HG02852 (cell line): ENCODE measurements at regions not wholly inside any gene's neighbourhood (a gene's known extent, or its start where the extent isn't known, plus 50 kb on each side); places are given as distances from the start of the nearest gene placed in this dataset.

Experiments
- ATAC-seq: cut with Tn5 transposase; IDR thresholded peaks from one replicate; pipeline ENCODE4 v1.9.1; 2021; ENCODE audit warnings: mild to moderate bottlenecking, moderate library complexity; ENCODE audit not compliant: unreplicated experiment

DNA sequence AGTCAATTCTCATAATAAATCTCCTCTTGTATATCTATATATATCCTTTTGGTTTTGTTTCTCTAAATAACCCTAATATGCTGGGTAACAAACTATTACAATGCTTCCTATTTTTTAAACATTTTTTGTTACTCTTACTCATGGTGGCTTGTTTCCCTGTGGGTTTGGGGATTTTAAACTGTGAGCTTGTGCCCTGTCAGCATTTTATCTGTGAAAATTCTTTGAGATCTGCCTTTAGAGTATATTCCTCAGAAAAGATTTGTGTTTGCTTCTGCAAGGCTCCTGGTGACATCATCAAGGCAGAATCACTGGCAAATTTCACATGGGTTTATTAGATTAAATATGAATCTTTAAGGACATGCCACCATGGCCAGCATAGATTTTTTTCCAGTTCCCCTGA, 273.6 kb downstream of the LRFN2 start:
- ATAC-seq = no peak

DNA sequence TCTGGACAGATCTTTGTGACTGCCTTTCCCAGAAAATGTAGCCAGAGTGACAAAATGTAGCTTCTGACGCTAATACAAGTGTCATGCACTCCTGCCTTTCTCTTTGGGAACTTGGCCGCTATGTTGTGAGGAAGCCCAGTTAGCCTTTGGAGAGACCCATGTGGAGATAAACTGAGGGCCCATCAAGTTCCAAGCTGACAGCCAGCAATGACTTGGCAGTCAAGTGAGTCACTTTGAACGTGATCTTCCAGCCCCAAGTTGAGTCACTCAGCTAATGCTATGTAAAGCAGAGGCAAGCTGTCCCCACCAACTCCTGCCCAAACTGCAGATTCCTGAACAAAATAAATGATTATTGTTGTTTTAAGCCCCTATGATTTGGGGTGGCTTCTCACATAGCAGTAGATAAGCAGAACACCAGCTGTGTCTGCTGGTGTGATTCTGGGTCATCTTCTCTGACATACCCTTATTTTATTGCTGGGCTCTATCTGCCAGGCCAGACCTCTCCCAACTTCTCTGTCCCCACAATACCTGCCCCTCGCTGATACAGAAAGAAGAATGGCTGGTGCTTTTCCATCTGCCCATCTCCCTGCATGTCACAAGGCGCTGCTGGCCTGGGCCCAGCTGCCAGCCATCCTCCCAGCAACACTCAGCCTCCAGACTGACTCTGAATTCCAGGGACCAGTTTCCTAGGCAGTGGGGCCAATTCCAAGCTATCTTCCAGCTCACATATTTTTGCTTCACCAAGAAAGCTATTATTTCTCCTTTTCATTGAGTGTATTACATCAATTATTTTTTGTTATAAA, 274.8 kb downstream of the LRFN2 start:
- ATAC-seq = no peak

DNA sequence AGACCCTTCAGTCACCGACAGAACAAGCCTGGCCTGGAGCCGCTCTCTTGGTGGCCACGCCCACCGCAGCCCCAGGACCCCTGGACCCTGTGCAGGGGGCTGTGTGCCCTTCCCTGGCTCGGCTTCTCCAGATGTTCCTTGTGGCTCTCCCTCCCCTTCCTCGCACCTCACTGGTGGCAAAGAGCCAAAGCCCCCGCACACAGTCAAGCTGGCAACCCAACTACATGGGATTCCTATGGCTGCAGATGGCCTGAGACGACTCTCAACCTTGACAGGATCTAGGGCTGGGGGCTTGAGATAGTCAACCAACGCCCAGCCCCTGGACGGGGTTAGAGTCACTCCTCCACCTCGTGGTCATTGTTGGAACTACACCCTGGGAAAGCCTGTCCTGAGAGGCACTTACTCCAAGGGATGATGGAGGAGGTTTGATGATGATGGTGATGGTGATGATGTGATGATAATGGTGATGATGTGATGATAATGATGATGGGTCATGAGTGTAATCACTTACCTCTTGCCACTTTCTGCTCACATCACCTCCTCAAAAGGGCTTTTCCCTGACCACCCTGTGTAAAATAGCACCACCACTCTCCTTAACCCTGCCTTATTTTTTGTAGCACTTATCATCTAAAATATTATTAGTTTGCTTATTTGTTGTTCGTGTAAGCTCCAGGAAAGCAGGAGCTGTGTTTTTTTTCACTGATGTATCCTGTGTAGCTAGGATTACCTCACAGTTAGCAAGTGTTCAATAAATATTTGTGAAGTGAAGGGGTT, 278.4 kb downstream of the LRFN2 start:
- peak; percentile 41 for ATAC-seq

DNA sequence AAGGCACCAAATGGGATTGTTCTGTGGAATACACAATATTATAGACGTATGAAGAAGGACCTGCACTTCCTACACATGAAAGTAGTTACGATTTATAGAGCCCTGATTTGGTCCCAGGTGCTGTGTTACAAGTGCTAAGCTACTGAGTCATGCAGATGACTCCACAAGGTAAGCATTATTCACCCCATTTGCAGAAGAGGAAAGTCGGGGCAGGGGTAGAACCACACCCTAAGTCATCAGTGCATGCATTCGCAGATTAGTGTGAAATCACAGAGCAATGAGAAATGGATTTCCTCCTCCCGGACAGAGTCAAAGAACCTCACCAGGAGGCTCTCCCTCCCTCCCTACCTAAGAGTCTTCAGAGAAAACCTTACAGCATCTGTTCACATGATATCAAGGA, 279.5 kb downstream of the LRFN2 start:
- no peak for ATAC-seq

DNA sequence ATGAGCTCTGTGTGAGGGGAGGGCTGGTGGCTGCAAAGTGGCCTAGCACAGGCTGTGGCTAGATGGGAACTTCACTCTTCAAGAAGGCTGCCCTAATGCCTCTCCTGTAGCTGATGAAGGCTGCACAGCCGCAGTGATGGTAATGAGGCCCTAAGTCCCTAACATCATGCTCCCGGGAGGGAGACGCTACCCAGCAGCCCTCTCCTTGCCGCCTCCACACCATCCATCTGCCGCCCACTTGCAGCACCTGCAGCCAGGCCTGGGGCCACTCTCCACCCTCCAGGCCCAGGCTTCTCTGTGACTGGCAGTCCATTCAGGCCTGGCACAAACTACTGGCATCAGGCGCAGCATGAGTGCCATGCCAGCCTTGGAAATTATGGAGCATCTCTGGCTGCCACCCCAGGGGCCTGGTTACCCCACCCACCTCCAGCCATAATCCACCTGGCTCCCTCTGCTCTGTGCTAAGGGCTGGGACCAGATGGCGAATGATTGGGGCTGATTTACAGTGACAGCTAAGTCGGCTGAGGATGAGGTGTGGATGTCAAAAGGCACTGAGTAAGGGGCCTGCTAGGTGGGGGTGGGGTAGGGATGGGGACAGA, 284.2 kb downstream of the LRFN2 start:
- no peak for ATAC-seq

DNA sequence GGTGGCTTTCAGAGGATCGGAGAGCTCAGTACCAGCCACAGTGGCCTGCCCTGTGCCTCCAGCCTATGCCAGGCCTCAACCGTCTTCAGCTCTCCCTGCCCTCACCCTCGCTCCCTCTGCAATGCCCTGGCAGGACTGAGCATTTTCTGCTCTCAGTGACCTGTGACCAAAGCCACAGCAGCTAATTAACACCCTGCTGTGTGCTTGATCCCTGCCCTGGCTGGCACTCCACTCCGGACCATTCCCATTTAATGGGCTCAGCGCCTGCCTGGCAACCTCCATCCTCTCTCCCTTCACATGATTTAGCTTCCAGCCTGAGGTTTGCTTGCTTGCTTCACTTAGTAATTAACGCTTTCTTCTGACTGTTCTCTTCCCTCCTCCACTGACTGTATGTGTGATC, 287.5 kb downstream of the LRFN2 start:
- ATAC-seq = no peak

DNA sequence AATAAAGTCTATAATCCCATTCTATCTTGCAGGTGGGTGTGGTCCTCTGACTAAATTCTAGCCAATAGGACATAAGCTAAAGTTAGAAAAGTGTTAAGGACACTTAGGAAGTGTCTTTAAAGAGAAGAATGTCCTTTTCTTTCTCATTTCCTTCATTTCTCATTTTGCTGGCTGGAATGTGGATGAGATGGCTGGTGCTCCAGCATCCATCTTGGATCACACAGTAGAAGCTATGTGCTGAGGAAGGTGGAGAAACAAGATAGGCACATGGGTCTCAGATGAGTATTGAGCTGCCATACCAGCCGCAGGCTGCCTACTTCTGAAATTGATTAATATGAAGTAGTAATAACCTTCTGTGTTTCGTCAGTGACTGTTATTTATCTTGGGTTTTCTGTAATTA, 289.0 kb downstream of the LRFN2 start:
- ATAC-seq = no peak

DNA sequence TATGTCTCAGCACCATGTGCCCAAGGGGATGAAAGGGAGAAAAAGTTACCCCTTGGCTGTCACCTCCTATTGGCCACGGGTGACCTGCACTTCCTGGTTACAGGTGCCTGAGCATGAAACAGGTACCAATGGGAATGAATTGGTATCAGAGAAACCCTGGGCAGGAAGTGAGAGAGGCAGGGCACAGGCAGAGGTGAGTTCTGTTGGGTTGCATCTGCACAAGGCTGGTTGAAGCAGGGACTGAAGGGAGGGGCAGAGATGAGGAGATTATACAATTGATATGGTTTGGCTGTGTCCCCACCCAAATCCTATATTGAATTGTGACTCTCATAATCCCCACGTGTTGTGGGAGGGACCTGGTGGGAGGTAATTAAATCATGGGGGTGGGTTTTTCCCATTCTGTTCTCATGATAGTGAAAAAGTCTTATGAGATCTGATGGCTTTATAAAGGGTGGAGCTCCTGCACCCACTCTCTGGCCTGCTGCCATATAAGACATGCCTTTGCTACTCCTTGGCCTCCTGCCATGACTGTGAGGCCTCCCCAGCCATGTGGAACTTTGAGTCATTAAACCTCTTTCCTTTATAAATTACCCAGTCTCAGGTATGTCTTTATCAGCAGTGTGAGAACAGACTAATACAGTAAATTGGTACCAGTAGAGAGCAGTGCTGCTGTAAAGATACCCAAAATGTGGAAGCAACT, 291.8 kb downstream of the LRFN2 start:
- no peak for ATAC-seq

DNA sequence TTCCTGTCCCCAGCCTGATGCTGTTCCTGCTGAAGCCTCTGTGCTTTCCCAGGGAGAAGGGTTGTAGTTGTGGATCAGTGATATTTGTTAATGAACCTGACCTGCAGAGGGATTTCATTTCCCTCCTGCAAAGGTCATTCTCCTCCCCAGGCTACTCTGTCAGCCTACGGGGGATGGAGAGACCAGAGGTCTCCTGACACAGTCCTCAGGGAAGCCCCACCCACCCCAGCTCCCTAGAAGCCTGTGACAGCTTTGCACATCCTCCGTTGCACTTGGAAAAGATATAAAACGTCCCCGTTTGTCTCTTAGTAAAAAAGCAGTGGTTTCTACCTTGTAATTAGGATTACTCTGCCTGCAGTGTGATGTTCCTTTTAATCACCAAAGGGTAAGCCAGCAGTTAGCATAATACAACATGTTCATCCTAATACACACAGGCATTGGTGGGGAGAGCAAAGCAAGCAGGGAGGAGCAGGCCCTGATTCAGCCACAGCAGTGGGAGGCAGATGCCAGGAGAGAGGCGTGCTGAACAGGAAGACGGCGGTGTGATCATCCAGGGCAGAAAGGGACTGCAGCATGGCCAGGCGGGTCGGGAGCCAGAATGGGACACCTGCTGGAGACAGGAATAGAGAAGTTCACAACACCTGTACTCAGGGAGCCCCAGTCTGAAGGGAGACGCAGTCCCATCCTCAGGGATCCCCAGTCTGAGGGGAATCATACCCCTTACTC, 293.5 kb downstream of the LRFN2 start:
- no peak for ATAC-seq

DNA sequence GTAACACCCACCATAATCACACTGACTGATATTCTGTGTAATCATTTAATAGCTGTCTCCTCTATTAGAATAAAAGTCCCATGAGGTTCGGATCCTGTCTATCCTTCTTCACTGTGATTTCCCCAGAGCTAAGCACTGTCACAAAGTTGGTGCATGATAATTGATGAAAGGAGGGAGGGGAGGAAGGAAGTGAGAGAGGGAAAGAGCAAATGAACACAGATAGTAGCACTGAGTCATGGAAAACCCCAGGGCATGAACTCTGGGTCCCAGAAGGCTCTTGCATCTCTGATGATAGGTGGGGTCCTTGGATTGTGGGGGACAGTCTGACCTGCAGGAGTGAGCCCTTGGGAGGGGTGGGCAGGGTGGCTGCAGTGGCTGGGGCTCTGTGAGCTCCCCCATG, 294.1 kb downstream of the LRFN2 start:
- no peak for ATAC-seq

DNA sequence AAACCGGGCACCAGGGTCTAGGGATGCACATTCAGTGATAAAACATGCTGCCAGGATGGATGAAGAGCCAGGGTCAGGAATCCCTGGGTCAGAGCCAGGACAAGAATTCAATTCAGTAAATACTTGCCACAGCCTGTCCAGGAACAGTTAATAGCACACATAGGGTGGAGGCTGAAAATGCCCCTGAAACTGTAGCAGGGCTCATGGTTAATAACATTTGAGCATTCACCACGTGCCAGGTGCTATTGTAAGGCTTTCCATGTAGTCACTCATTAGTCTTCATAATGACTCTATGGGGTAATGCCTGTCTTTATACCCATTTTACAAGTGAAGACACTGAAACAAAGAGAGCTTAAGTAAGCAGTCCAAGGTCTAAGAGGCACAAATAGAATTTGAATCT, 296.3 kb downstream of the LRFN2 start:
- no peak for ATAC-seq

DNA sequence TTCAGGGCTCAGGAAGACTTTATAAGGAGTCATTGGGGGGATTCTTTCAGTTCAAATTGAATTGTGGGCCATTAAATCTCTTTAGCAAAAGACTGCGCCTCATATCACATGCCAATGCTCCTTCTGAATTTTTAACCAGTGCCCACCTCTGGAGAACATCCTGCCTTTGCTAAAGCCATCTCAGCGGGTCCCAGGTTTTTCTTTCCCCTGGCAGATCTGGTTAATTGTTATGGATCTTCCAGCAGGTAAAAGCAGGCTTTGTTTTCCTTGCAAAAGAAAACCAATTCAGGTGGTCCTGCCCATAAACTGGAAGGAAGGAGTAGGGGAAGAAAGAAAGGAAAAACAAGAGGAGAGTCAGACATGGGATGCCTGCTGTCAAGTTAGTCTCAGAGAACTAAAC, 298.2 kb downstream of the LRFN2 start:
- ATAC-seq = no peak

DNA sequence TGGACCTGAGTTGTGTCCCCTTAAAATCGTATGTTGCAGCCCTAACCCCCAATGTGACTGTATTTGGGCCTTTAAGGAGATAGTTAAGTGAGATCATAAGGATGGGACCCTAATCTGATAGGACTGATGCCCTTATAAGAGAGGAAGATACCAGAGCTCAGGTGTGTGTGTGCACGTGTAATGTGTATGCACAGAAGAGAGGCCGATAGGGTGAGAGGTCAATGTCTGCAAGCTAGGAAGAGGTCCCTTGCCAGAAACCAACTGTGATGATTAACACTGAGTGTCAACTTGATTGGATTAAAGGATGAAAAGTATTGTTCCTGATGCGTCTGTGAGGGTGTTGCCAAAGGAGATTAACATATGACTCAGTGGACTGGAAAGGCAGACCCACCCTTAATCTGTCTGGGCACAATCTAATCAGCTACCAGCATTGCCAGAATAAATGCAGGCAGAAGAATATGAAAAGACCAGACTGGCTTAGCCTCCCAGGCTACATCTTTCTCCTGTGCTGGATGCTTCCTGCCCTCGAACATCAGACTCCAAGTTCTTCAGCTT, 299.8 kb downstream of the LRFN2 start:
- ATAC-seq = no peak

DNA sequence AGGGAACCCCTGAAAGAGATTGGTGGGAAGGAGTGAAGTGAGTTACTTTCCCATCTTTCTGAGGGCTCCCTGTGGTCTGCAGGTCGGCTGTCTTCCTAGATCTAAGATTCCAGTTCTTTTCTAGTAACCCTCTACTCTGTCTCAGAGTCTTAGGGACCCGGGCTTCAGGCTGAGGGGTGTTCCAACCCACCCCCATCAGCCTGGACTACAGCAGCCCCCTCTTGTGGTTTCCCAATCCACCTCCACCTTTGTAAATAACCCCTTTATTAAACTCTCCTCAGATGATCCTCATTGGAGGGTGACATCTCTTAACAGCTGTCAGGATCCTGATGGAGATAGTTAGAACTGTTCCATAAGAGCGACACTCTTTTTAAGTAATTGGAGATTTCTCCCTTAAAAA, 300.4 kb downstream of the LRFN2 start:
- ATAC-seq = no peak

DNA sequence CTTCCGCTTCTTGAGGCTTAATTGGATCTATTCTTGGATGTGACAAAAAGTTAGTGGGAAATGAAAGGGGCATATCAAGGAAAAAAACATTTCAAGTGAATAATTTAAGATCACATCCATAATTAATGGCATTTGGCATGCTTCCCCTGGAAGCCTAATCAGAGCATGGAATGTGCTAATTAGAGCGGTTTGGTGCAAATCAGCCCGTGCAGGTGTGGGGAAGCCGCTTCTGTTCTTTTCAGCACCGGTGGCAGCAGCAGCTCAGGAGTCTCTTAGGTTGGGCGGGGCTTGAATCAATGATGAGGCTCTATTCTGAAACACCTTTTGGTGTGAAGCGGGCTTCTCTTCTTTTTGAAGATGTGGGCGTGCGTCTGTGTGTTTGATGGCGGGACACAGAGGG, 301.2 kb downstream of the LRFN2 start:
- ATAC-seq = no peak

DNA sequence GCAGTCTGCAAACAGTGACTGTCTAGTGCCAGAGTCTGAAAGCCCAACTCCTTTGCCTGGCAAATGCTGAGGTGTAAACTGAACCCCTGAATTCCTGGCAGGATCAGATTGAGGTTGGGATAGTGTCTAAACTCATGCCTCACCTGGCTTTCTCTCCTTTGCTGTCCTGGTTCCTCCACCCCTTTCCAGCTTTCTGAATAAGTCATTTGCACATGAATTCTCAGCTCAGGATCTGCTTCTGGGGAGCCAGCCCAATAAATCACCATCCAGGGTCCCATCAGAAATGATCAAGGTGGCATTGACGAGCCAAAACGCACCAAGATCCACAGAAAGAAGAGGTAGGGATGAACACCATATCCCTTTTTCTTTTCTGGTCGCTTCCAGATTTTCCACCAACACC, 301.6 kb downstream of the LRFN2 start:
- no peak for ATAC-seq

DNA sequence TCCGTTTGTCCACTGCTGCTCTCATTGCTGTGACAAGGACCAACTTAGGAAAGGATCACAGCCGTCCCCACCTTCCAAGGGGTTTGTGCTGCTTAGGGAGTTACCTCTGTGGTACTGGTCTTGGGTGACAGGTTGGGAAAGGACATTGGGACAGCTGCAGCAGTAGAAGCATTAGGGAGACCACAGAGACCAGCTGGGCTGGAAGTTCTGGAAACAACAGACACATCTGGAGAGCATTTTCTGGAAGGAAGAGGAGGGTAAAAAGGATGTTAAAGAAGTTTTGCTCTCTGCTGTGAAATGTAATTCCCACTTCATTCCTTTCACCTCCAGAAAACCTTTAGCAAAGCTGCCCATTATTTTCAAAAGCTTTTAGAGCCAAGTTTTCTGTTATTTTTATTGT, 304.2 kb downstream of the LRFN2 start:
- no peak for ATAC-seq

DNA sequence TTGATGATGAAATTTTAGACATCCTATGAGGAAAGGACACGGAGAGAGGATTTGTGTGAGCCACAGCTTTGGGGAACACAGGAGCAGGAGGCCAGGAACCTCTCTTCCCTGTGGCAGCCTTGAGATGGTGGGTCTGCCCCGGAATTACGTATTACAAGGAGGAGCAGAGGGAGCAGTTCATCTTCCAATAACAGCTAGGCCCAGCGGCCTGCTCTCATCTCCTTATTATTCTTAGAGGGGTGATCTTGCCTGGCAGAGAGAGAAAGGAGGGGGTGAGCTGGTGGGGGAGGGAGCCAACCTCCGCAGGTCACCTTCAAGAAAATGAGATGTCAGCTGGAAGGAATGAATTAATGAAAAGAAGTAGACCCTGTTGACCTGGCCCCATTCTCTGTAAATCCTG, 305.8 kb downstream of the LRFN2 start:
- ATAC-seq = no peak

DNA sequence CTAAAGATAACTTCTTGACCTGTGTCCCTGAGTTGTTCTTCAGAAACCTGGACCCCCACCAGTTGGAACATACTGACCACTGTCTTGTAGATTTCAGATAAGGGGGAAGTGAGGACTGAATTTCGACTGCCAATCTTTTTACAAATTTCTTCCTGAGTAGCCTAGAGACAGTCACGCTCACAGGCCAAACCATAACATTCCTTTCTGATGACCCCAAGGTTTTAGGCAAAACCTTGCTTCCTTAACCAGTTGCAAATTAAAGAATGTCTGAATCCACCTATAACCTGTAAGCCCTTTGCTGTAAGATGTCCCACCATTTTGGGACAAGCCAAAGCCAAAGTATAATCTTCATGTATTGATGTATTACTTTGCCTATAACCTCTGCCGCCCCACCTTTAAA, 306.9 kb downstream of the LRFN2 start:
- ATAC-seq = no peak

DNA sequence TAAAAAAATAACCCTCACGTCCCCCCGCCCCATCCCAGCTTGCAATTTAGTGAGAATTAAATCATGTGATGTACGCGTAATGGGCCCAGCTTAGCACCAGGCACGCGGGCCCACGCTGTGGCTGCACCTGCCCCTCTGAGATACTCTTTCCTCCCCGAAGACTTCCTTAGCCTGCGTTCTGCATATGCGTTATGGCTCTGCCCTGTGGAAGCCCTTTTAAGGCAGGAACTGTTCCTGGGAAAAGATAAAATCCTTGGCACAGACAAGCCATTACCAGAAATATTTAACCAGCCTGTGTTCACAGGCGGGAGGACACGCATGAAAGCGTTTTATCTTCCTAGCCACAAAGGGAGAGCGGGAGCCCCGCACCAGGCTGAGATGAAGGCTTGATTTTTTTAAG, 311.0 kb downstream of the LRFN2 start:
- no peak for ATAC-seq

DNA sequence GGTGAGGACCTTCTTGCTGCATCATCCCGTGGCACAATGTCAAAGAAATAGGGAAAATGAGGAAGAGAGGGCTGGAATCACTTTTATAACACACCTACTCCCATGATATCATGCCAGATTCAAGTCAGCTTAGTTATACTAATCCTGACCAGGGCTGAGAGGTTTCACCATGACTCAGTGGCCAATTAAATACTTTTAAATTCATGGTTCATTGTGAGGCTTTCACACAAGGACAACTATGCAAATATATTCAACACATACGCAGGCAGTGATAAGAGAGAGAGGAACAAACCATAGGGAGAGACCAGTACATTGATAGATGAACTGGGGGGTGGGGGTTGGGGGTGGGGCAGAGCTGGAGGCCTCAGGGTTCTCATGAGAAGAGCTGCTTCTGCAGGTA, 313.1 kb downstream of the LRFN2 start:
- no peak for ATAC-seq
